H1 (cell line): ENCODE measurements at regions not wholly inside any gene's neighbourhood (a gene's known extent, or its start where the extent isn't known, plus 50 kb on each side); places are given as distances from the start of the nearest gene placed in this dataset.

Experiments used
- CHD7 ChIP-seq: fragments of 300-600 bp; sonication (generic); IDR thresholded peaks from 2 replicates; pipeline ENCODE4 v1.7.1; 2012; ENCODE audit warnings: low read length, moderate library complexity, mild to moderate bottlenecking, inconsistent platforms; ENCODE audit not compliant: insufficient replicate concordance
- PHF8 ChIP-seq: fragments of 200-600 bp; sonication (generic); conservative IDR thresholded peaks from 2 replicates; pipeline ENCODE4 v1.7.1; 2012; ENCODE audit warnings: low read depth, mild to moderate bottlenecking, inconsistent platforms, low read length, moderate library complexity
- SIN3A ChIP-seq, 2 experiments: IDR thresholded peaks in 1 of 2; conservative IDR thresholded peaks in 1 of 2; 2 replicates each; pipeline ENCODE4 v1.6.1; 2011 to 2012; ENCODE audit warnings: low read length in 2 of 2, improper control_type of control experiment in 1 of 2, low read depth in 1 of 2, mild to moderate bottlenecking in 1 of 2

GRCh38 chr4:96016634-96017299 is 176.9 kb downstream of the PDHA2 start (continued):
- TF ChIP-seq SIN3A (conservative IDR thresholded peaks at IDR 0.05 in 1 of 2, IDR thresholded peaks at IDR 0.05 in 1 of 2; ENCODE audit: low read depth in 1 of 2, low read length in 2 of 2) (no peak), CHD7 (no peak), PHF8 (no peak)
